ENCODE measurements at regions not wholly inside any gene's neighbourhood (a gene's known extent, or its start where the extent isn't known, plus 50 kb on each side); places are given as distances from the start of the nearest gene placed in this dataset.
"Not testable (repeated sequence)": the region's sequence is repeated elsewhere in the genome, so short reads cannot be mapped to it uniquely, and the experiment has no call there.

DNA sequence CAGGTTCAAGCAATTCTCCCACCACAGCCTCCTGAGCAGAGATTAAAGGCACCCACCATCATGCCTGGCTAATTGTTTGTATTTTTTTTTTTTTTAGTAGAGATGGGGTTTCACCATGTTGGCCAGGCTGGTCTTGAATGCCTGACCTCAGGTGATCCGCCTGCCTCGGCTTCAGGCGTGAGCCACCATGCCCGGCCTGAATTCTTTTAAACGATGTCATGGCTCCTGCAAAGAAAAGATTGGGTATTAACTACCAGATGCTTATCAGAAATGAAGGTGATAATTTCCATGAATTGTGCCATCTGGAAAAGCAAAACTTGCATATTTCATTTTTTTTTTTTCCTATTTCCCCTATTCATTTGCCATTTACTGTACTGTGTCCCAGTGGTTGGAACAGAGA lies 195.7 kb upstream of the IGFBP7 start:
- no peak for DNase-seq (ENCODE audit: extremely low read depth, low read depth, low spot score)

DNA sequence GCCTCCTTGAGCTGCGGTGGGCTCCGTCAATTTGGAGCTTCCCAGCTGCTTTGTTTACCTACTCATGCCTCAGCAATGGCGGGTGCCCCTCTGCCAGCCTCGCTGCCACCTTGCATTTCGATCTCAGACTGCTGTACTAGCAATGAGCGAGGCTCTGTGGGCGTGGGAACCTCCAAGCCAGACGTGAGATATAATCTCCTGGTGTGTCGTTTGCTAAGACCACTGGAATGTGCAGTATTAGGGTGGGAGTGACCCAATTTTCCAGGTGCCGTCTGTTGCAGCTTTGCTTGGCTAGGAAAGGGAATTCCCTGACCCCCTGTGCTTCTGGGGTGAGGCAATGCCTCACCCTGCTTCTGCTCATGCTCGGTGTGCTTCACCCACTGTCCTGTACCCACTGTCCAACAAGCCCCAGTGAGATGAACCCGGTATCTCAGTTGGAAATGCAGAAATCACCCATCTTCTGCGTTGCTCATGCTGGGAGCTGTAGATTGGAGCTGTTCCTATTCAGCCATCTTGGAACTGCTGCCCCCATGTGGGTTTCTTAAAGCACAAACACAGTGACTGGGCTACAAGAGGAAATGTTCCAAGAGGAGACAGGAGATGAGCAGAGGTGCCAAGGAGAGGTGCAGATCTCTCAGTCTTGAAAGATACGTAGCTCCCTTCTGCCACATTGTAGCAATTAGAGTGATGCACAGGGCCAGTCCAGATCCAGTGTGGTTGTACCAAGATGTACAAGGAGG lies 193.0 kb upstream of the IGFBP7 start:
- DNase-seq (ENCODE audit: extremely low read depth, low read depth, low spot score), result no peak

DNA sequence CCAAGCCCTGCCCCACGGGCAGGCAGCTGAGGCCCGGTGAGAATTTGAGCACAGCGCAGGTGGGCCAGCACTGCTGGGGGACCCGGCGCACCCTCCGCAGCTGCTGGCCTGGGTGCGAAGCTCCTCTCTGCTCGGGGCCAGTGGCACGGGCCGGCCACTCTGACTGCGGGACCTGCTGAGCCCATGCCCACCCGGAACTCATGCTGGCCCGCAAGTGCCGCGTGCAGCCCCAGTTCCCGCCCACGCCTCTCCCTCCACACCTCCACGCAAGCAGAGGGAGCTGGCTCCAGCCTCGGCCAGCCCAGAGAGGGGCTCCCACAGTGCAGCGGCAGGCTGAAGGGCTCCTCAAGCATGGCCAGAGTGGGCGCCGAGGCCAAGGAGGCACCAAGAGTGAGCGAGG lies 190.1 kb upstream of the IGFBP7 start:
- not testable (repeated sequence) for DNase-seq (ENCODE audit: extremely low read depth, low read depth, low spot score)

DNA sequence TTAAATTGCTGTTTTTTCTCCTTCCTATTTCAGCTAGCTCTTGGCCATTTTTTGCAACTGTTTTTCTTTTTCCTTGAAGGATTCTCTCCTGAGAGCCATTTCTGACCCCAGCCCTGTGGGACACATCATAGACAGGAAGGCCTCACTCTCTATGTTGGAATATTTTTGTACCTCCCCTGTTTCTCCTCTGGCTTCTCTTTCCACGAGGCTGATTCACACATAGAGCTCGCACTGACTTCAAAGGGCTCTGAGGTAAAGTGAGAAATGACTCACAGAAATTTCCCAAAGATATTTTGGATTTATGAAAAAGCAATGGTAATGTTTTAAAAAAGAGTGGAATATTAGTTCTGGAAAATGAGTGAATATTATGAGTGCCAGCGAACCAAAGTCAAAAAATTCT lies 181.7 kb upstream of the IGFBP7 start:
- DNase-seq (ENCODE audit: extremely low read depth, low read depth, low spot score), result no peak

DNA sequence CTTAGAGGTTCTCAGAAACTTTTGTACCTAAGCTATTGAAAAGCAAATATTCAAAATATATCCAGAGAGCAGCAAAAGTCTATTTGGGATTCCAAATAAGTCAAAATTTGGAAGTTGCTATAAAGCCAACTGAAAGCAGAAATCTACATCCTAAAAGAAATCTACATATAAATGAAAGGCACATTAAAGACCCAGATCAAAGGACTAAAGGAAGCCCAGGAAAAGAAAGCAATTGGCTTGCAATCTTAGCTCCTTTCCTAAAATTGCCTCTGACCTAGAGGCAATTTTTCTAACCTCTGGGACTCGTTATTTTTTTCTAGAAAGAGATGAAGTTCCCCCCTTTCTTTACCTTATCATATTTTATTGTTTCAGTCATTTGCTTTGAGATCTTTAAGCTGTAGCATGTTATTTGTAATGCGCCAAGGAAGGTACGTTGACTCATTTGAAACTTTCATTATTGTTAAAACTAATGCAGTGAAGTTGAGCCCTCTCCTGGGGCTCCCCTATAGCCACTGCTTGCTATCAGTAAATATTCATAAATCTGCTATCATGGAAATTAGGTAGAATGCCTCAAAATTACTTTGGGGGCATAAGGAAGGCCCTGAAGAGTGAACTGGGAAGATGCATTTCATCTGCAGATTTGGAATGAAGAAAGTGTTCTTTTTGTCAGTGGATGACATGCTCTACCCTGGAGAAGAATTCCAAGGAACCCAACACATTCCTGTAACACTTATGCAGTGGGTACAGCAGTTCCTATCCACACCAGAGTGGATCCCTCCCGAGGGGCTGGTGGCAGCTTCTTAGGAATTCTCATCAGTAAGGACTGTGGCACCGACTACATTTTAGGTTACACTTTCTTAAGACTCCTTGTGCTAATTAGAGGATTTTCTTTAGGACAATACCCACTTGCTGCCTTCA lies 177.8 kb upstream of the IGFBP7 start:
- DNase-seq (ENCODE audit: extremely low read depth, low read depth, low spot score), result no peak

DNA sequence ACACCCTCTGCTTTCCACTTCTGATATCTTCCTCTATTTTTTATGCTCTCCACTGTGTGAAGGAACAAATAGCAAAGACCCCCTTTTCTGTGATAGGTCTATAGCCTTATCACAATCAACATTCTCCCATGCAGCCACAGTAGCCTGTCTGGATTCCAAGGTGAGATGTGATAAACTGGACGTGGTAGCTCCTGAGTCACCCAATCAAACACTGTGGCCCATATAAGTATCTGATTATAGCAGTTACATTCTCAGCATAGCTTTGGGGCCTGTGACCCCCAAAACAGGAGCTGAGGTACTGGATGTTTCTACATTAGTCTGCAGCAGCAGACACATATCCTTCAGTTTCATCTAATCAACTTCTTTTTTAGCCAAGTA lies 172.7 kb upstream of the IGFBP7 start:
- no peak for DNase-seq (ENCODE audit: extremely low read depth, low read depth, low spot score)

DNA sequence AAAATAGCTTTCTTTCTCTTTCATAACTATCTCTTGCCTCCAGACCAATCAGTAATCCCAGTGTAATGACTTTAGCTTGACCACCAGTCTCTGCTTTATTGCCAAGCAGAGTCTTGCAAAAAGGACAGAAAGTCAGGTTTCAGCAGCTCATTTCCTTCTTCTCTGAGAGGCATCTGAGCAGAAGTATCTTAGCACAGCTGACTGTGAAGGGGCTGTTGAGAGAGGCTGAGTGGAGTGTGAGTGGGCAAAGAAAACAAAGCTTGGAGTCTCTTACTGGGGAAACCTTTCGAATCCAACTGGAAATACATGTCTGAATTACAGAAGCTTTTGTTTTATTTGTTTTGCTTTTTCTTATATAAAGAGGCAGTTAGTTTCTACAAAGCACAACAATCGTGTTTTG lies 170.3 kb upstream of the IGFBP7 start:
- no peak for DNase-seq (ENCODE audit: extremely low read depth, low read depth, low spot score)

DNA sequence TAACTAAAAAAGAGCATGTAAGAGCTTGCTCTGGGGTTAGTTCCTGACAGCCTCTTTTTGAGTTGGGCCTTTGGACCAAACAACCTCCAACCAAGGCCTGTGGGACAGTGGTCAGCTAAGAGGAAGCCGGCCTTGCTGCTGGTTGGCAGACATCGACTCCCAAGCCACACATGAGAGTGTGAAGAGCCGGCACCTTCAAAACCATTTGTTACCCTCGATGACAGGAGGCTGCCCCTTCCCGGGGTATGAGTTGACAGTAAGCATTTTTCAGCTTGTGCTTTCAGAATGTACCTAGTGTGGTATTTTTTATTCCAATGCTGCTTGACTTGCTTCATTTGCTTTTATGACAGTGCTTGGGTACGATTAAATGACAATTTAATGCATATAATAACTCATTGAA lies 168.6 kb upstream of the IGFBP7 start:
- no peak for DNase-seq (ENCODE audit: extremely low read depth, low read depth, low spot score)

DNA sequence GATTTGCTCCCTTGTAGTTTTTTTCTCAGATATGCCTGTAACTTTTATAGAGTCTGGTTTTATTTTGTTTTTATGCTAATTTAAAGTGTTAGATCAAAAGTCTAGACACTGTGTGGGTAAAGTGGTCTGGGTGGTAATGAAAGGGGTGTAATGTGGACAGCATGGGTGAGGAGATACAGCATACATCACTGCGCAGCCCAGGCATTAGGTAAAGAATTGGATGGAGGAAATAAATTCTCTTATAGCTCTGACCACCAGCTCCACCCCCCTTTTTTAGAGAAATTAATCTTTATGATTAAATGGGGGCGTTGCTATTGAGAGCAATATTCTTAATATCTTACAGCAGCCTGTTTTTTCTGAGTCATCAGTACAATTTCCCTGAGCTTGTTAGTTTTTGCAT lies 163.9 kb upstream of the IGFBP7 start:
- DNase-seq (ENCODE audit: extremely low read depth, low read depth, low spot score), result no peak

DNA sequence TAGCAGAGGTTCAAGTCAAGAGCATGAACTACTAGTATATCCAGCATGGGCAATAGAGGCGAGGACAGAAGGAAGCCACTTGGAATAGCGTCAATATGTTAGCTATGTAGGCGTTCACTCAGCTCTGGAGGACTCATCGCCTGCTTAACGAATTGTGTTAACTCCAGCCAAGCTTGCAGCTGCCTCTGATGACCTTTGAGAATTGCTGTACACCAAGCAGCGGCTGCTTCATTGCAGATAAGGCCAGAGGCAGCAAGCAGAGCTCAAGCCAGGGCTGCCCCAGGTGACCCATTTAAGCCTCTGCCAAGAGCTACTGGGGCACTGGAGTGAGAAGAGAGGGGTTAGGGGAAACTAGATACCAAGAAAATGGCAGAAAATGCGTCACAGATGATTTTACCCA lies 160.2 kb upstream of the IGFBP7 start:
- DNase-seq (ENCODE audit: extremely low read depth, low read depth, low spot score), result no peak

DNA sequence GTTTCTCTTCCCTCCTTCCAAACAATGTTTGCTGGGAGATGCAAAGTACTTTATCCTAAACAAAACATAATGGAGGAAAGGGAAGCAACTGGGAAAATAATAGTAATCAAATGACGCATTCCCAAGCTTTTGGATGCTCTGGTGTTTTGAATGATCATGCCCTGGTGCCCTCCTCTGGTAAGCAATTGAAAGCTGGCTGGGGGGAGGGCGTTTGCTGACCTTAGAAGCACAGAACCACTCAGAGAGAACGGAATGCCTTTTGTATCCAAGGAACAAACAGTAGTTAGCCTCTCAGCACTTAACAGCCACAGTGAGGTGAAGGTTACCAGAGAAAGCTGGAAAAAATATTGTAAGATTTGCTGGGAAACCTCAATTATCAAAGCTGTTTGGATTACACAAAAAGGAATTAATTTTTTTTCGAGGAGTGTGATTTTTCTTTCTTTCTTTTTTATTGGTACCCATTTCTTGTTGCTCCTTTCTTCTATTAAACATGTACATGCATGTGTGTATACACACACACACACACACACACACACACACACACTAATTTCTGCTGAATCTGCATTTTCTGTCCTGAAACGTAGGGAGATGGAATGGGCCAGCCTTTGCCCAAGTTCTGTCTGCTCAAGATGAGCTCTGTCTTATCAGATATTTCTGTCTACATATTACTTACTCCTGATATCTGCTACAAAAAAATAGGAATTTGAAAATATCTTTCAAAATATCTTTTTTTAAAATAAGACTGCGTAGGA lies 155.8 kb upstream of the IGFBP7 start:
- DNase-seq (ENCODE audit: extremely low read depth, low read depth, low spot score), result no peak

DNA sequence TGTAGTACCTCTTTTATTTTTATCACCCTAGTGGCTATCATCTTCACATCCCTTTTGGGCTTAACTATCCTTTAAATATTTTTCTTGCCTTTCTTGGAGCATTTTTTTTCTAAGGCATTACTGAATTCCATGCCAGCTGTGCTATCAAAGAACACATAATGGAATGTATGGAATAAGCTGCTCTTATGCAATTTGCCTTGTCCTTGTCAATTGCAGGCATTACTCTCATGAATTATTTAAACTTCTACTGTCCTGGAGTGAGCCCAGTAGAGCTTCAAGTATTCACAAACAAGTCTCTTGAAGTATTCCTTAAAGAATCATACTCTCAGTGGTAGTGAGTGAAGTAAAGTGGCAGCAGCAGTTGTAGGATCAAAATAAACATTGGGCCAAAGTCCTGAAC lies 144.6 kb upstream of the IGFBP7 start:
- no peak for DNase-seq (ENCODE audit: extremely low read depth, low read depth, low spot score)

DNA sequence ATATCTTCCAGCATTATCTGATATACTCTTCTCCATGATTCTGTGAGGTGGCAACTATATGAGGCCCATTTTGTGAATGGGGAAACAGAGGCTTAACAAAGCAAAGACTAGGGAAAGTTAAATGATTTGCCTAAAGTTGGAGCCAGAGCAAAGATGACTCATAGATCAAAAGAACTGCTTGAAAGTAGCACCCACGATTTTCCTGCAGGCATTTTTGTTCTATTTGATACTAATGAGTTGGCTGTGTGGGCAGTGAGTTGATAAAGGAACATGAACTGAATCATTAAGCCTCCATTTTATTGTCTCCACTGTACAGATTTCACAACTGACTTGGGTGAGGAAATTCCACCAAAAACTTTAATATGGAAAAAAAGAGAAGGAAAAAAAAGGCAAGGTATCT lies 138.9 kb upstream of the IGFBP7 start:
- no peak for DNase-seq (ENCODE audit: extremely low read depth, low read depth, low spot score)

DNA sequence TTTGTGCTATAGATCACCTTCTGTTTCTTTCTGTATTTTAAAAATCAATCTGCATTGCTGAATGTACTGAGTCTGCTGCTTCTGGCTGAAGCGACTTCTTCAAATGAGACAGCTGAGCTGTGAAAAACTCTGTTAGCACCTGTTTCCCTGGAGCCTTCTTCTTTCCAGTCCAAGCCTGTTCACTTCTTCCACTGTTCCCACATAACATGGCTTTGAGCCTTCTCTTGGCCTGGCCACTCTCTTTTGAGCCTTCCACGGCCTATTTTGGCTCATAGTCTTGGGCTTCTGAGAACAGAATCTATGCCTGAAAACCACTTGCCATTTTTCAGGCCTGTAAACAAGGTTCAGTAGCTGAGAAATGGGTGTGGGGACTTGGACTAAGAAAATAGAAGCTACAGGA lies 132.9 kb upstream of the IGFBP7 start:
- DNase-seq (ENCODE audit: extremely low read depth, low read depth, low spot score), result no peak

DNA sequence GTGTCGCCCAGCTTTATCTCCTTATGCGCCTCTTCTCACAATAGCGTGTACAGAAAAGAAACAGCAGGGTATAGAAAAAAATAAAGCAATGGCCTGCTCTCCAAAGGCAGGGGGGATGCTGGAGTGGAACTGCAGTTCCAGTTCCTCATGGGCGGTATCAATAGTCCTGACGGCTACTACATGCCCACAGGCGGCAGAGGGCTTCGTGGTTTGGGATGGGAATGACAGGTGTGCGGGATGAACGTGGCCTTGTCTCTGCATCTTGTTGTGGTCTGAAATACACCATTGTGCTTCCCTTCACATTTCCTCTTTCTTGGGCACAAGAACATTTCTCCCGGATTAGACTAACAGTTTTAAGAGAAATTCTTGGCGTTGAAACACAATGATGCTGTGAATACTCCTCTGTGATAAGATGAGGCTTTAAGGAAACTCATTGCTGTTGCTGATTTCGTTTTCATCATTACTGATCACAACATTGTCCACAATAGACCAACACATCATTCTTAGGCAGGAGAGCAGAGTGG lies 124.1 kb upstream of the IGFBP7 start:
- no peak for DNase-seq (ENCODE audit: extremely low read depth, low read depth, low spot score)

DNA sequence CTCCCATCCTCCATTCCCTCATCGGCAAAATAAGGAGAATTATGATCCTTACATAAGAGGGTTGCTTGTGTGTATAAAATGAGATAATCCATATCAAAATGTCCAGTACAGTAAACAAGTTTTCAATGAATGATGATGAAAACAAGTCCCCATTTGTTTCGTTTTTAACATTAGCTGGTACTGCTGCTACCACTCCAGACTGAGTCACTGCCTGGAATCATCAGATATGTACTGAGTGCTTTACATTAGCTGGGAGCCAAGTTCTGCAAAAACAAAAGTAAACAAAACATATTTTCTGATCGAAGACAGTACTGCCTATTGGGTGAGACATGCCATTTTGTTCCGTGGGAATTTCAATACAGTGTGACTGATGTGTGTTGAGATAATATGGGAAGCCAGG lies 123.2 kb upstream of the IGFBP7 start:
- DNase-seq (ENCODE audit: extremely low read depth, low read depth, low spot score), result no peak

DNA sequence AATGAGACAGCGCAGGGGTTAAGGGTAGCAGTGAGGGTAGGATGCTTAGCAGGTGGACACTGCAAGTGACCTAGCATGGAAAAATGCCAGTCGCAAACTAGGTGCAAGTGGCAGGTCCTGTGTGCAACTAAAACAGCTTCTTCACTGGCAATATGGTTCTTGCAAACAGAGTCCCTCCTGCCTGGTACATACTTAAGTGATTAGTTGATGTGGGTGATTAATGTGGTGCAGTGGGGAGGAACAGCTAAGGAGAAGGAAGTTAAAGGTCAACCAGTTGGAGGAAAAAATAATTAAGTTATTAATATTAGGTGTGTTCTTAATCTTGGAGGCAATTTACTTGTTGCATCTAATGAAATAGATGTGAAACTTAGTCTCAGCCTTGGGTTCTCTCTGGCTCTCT lies 121.6 kb upstream of the IGFBP7 start:
- DNase-seq (ENCODE audit: extremely low read depth, low read depth, low spot score), result no peak

DNA sequence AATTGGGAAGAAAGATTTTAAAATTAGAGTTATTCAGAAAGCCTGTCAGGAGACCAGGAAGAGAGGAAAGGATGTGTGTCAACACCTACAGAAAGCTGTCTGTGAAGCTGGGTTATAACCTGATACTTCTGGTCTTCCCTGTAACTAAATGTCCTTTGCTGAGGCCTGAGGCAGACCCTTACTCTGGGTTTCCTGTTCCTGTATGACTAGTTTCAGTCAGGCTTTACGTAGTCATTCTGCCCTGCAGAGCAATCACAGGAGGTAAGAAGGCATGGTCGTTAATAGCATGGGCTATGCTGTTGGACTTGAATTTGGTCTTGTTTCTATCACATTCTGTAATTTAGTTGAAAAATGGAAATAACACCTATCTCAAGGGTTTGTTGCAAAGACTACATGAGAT lies 110.5 kb upstream of the IGFBP7 start:
- no peak for DNase-seq (ENCODE audit: extremely low read depth, low read depth, low spot score)

DNA sequence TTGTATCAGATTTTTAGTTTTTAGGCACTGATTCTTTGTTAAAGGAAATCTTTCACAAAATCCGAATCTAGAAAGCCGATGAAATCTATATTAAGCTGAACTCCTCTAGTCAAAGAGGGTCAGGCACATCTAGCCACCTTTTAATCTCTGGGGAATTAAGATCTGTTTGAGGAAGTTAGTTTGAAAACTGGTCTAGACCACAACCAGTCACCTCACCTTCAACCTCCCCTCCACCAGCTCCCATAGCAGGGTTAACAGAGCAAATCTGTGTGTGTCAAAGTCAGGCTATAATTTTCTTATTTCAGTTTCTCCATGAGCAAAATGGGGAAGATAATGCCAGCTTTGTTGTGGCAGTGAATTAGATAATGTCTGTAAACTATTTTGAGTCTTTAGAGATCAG lies 110.0 kb upstream of the IGFBP7 start:
- no peak for DNase-seq (ENCODE audit: extremely low read depth, low read depth, low spot score)

DNA sequence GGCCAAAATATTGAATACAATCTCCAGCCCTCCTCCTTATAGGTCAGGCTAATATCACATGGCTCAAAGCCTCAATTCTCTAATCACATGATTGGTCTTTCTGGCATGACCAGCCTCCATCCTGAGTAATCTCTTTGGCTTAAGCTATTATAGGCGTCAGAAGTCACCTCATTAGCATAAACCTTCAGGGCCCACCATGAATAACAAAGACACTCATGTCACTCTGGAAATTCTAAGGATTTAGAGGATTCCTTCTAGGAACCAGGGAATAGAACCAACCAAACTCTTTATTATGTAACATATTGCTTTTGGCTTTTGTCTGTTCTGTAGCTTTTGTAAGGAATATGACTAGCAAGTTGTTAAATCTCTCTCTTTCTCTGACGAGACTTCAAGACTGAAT lies 109.2 kb upstream of the IGFBP7 start:
- no peak for DNase-seq (ENCODE audit: extremely low read depth, low read depth, low spot score)

DNA sequence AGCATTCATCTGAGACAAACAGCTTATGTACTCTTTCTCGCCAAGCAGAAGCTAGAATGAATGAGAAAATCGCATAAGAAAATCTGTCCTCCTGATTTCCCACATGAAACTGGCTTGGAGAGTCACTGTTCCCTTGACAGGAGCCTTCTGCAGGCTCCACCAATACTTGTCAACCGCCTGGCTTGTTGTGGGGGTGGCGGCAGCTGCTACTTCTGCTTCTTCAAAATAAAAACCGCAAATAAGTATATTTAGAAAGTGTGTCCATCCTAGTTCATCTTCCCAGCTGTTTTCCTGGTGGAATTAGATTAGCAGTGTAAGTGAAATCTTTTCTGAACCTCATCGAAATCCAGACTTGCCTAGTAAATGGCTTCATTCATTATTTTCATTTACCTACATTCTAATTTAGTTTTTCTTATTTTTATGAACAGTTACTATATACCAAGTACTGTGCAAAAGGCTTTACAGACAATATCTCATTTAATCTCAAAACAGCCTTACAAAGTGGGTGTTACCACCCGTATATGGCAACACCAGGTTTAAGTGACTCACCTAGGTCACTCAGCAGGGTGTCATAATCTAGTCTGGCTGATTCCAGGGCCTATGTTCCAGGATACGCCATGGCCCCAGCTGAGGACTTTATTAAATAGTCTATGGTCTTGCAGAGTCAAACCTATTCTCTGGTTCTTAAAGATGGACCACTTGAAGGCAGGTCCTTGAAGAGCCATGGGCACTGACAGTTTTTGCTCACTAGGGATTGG lies 104.6 kb upstream of the IGFBP7 start:
- DNase-seq (ENCODE audit: extremely low read depth, low read depth, low spot score), result no peak

Data from glomerular endothelial cell (primary cell).